ENCODE measurements at regions not wholly inside any gene's neighbourhood (a gene's known extent, or its start where the extent isn't known, plus 50 kb on each side); places are given as distances from the start of the nearest gene placed in this dataset.

DNA sequence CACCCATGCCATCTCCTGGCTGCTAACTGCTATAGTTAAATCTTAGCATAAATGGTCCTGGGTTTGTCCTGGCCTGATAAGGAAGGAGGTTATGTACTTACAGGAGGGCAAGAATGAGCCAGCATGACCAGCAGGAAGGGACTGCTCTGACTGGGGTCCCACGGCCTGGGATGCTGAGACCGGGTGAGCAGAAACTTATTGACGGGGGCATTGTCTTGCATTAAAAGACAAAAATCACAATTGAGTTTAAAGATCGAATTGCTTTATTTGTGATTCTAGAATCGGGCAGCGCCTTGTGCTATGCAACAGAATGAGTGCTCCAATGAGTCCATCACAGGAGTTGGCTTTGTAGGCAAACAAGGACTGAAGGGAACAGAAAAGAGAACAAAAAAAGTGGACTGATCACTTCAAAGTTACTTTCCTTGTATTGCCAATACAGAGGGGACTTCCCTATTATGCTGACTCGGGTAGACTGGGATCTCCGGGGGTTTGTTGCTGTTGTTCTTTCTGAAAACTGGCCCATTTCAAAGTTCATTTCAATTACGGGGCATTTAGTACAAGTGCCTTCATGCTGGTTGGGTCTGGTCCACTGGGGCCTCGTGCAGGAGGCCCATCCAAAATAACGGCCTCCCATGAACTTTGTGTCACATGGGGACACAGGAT is 87.1 kb upstream of the SLC66A3 start:
- CTCF ChIA-PET = no interaction called here
- no TSS peak for BruUV-seq (replicated peaks)
- Mint-ChIP-seq H3K4me3 (ENCODE audit: low read depth, unreplicated experiment) (no peak overlapping the region), H3K27ac (ENCODE audit: unreplicated experiment) (no peak overlapping the region), H3K9me3 (ENCODE audit: low read depth, unreplicated experiment) (peaks cover 5% of the 10 kb centered on the region), H3K36me3 (ENCODE audit: insufficient read depth, unreplicated experiment) (no peaks in the 10 kb centered on the region), H3K4me1 (ENCODE audit: low read depth, unreplicated experiment) (peaks cover 8% of the 10 kb centered on the region), H3K27me3 (ENCODE audit: unreplicated experiment) (peaks cover 74% of the 10 kb centered on the region)
- intact Hi-C loops (cut with micrococcal nuclease; ENCODE audit: unreplicated experiment) = no loop called here
- no peak for DNase-seq
- TF ChIP-seq, protein P1, sequence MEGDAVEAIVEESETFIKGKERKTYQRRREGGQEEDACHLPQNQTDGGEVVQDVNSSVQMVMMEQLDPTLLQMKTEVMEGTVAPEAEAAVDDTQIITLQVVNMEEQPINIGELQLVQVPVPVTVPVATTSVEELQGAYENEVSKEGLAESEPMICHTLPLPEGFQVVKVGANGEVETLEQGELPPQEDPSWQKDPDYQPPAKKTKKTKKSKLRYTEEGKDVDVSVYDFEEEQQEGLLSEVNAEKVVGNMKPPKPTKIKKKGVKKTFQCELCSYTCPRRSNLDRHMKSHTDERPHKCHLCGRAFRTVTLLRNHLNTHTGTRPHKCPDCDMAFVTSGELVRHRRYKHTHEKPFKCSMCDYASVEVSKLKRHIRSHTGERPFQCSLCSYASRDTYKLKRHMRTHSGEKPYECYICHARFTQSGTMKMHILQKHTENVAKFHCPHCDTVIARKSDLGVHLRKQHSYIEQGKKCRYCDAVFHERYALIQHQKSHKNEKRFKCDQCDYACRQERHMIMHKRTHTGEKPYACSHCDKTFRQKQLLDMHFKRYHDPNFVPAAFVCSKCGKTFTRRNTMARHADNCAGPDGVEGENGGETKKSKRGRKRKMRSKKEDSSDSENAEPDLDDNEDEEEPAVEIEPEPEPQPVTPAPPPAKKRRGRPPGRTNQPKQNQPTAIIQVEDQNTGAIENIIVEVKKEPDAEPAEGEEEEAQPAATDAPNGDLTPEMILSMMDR (IDR thresholded peaks at IDR 0.05; ENCODE audit: unreplicated experiment) = no peak

DNA sequence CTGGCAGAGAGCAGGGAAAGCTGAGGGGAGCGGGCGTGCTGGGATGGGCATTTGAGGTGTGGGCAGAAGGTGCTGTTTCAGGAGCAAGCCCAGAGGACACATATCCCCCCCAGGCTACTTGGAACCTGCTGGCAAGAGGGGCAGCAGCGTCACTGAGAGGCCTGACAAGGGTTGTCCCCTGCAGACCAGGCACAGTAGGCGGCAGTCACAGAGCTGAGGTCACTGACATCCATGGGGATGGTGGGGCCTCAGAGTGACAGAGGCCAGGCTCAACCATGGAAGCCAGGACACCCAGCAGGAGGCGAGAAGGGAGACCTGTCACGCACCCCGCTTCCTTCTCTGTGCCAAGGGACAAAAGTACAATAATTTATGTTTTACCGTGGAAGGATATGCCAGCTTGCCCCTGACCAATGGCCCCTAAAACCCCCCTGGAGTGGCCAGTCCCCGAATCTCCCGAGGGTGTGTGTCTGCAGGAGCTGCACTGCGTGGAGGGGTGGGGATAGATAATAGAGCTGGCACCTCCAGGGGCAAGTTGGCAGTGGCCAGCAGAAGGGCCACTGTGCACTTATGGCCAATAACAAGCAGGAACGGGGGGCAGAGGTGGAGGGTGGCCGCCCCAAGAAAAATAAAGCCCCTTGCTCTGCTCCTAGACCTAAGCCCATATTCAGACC is 86.3 kb upstream of the SLC66A3 start:
- Mint-ChIP-seq H3K36me3 (ENCODE audit: insufficient read depth, unreplicated experiment) (no peaks in the 10 kb centered on the region), H3K27ac (ENCODE audit: unreplicated experiment) (no peak overlapping the region), H3K4me1 (ENCODE audit: low read depth, unreplicated experiment) (peaks cover 8% of the 10 kb centered on the region), H3K9me3 (ENCODE audit: low read depth, unreplicated experiment) (peaks cover 3% of the 10 kb centered on the region), H3K27me3 (ENCODE audit: unreplicated experiment) (peaks cover 68% of the 10 kb centered on the region), H3K4me3 (ENCODE audit: low read depth, unreplicated experiment) (no peak overlapping the region)
- no peak for DNase-seq
- TF ChIP-seq, protein P1 (IDR thresholded peaks at IDR 0.05; ENCODE audit: unreplicated experiment) = no peak
- intact Hi-C loops (cut with micrococcal nuclease; ENCODE audit: unreplicated experiment) = no loop called here
- CTCF ChIA-PET = no interaction called here
- no TSS peak for BruUV-seq (replicated peaks)

DNA sequence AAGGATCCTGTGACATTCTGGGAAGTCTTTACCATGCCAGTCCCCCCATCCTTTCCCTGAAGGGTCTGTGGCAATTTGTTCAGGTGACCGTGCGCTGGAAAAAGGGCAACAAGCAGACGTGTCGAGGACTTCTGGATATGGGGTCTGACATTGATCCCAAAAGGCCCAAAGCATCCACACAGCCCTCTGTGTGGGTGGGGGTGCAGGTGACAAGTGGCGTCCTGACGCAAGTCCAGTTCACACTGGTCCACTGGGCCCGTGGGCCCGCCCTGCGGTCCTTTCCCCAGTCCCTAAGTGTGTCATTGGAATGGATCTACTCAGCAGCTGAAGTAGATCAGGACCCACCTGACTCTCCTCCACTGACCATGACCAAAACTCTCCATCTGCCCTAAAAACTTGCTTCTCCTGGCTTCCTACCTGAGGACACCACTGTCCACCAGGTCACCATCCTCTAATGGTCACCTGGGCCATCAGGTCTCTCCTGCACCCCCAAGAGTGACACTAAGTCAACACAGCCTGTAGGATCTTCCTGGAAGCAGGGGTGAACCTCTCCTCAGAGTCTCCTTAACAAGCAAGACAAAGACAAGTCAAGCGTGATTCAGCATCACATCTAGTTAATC is 85.6 kb upstream of the SLC66A3 start:
- no peak for DNase-seq
- BruUV-seq (replicated peaks) = no TSS peak
- Mint-ChIP-seq H3K36me3 (ENCODE audit: insufficient read depth, unreplicated experiment) (no peaks in the 10 kb centered on the region), H3K9me3 (ENCODE audit: low read depth, unreplicated experiment) (peaks cover 3% of the 10 kb centered on the region), H3K27ac (ENCODE audit: unreplicated experiment) (no peak overlapping the region), H3K4me3 (ENCODE audit: low read depth, unreplicated experiment) (no peak overlapping the region), H3K27me3 (ENCODE audit: unreplicated experiment) (peaks cover 62% of the 10 kb centered on the region), H3K4me1 (ENCODE audit: low read depth, unreplicated experiment) (peaks cover 8% of the 10 kb centered on the region)
- CTCF ChIA-PET = no interaction called here
- intact Hi-C loops (cut with micrococcal nuclease; ENCODE audit: unreplicated experiment) = no loop called here
- TF ChIP-seq, protein P1 (IDR thresholded peaks at IDR 0.05; ENCODE audit: unreplicated experiment) = no peak

GRCh38 chr2:11071211-11071610 is 84.1 kb upstream of the SLC66A3 start:
- no peak overlapping the region for H3K4me3 Mint-ChIP-seq (ENCODE audit: low read depth, unreplicated experiment)
- peaks cover 47% of the 10 kb centered on the region for H3K27me3 Mint-ChIP-seq (ENCODE audit: unreplicated experiment)
- H3K4me1 Mint-ChIP-seq (ENCODE audit: low read depth, unreplicated experiment) = peaks cover 8% of the 10 kb centered on the region
- TF ChIP-seq, protein P1 (IDR thresholded peaks at IDR 0.05; ENCODE audit: unreplicated experiment) = no peak
- no peak for DNase-seq
- no TSS peak for BruUV-seq (replicated peaks)
- H3K27ac Mint-ChIP-seq (ENCODE audit: unreplicated experiment) = no peak overlapping the region
- CTCF ChIA-PET = interaction anchor here (1.5 kb wide), 1 partner anchor 18 kb away, joined by 3 read pairs; no protein-coding TSS in a partner anchor
- H3K36me3 Mint-ChIP-seq (ENCODE audit: insufficient read depth, unreplicated experiment) = no peaks in the 10 kb centered on the region
- H3K9me3 Mint-ChIP-seq (ENCODE audit: low read depth, unreplicated experiment) = peaks cover 3% of the 10 kb centered on the region
- intact Hi-C loops (cut with micrococcal nuclease; ENCODE audit: unreplicated experiment) = no loop called here

Data from Calu3 (cell line).